ENCODE measurements at regions not wholly inside any gene's neighbourhood (a gene's known extent, or its start where the extent isn't known, plus 50 kb on each side); places are given as distances from the start of the nearest gene placed in this dataset.

GRCh38 chr14:71753126-71753830 is 179.0 kb upstream of the RGS6 start:
- Histone ChIP-seq H3K56ac (ENCODE audit: extremely low read depth, insufficient read depth, low read length) (no peak overlapping the region), H2BK15ac (ENCODE audit: low read depth, low read length) (0 out of 3 replicates have a peak overlapping the region, but pooled peaks have one; percentile 28), H3K9me1 (ENCODE audit: insufficient read depth, low read length) (no peaks in the 10 kb centered on the region; the same call in 1 of the 2 replicates), H3K4ac (ENCODE audit: low read depth, low read length) (peak overlapping the region; percentile 63), H2BK20ac (ENCODE audit: low read depth, low read length) (peak overlapping the region; percentile 55), H3K9me3 (ENCODE audit: control insufficient read depth, insufficient read depth, low read length) (peaks cover 8% of the 10 kb centered on the region), H2AK5ac (ENCODE audit: low read depth, low read length) (peak overlapping the region; percentile 54), H2AFZ (replicated peaks; ENCODE audit: low read length, poor library complexity) (peak overlapping the region; percentile 17), H3K79me1 (ENCODE audit: low read depth in 1 of 2, low read length in 2 of 2) (no peaks in the 10 kb centered on the region), H3K23ac (ENCODE audit: low read depth, low read length) (no peak overlapping the region), H4K20me1 (ENCODE audit: insufficient read depth, low read length) (no peaks in the 10 kb centered on the region), H3K4me3 (ENCODE audit: insufficient read depth, low read depth, low read length) (no peak overlapping the region; the same call in 1 of the 2 replicates), H3K4me1 (ENCODE audit: control insufficient read depth, insufficient read depth, low read length) (peaks cover 4% of the 10 kb centered on the region; the same call in 1 of the 2 replicates), H2AK9ac (replicated peaks; ENCODE audit: low read depth, low read length, poor library complexity) (peak overlapping the region; percentile 88), H3K4me2 (ENCODE audit: low read depth, low read length) (peak overlapping the region; percentile 43; the same call in 1 of the 2 replicates), H2BK120ac (ENCODE audit: low read depth, low read length) (peak overlapping the region; percentile 65), H4K91ac (ENCODE audit: insufficient read depth, low read depth, low read length) (peak overlapping the region; percentile 53), H3K27me3 (ENCODE audit: control insufficient read depth, insufficient read depth, low read length) (no peaks in the 10 kb centered on the region), H3K18ac (ENCODE audit: low read depth, low read length) (no peak overlapping the region; the same call in 1 of the 2 replicates), H3K36me3 (ENCODE audit: control insufficient read depth, insufficient read depth, low read length) (no peaks in the 10 kb centered on the region), H2BK5ac (ENCODE audit: low read depth, low read length, poor library complexity, severe bottlenecking) (no peak overlapping the region), H3K9ac (ENCODE audit: low read depth, low read length) (0 out of 2 replicates have a peak overlapping the region, but pooled peaks have one; percentile 11), H4K8ac (ENCODE audit: low read depth in 2 of 2, low read length in 2 of 2) (peak overlapping the region in 1 of 2 experiments; percentile 63; a peak in 1 of 4 replicates), H3K14ac (replicated peaks; ENCODE audit: low read depth, low read length) (peak overlapping the region; percentile 16; the same call in 1 of the 2 replicates), H4K5ac (ENCODE audit: low read depth, low read length) (no peak overlapping the region; the same call in 1 of the 2 replicates), H3K27ac (ENCODE audit: insufficient read depth, low read length) (no peak overlapping the region)
- dilution Hi-C loops (cut with HindIII; ENCODE audit: low sequenced_read_pairs, unreplicated experiment) (no loop called here), intact Hi-C loops (cut with micrococcal nuclease) (loop anchor here (1.0 to 10.0 kb wide), 7 partner anchors 32 to 938 kb away; no protein-coding TSS in a partner anchor), in situ Hi-C loops (cut with MboI; ENCODE audit: low sequenced_read_pairs) (loop anchor here (5.0 kb wide), 1 partner anchor 616 kb away; no protein-coding TSS in a partner anchor)
- 3% methylated on average over 5 of the region's 21 CpGs; no CpG with 5 or more reads in 1 of the 2 experiments for WGBS, 2 experiments (ENCODE audit: extremely low coverage in 2 of 2, insufficient read length in 1 of 2)
- ATAC-seq (ENCODE audit: low read depth) = peak; percentile 90
- ChIA-PET POLR2A (ENCODE audit: unreplicated experiment) (no interaction called here), CTCF (interaction anchor here (0.5 to 1.7 kb wide), 24 partner anchors 12 to 650 kb away, joined by 3 to 15 read pairs (median 3); no protein-coding TSS in a partner anchor)
- DNase-seq = peak; percentile 85
- BruUV-seq (replicated peaks) = no TSS peak
- TF ChIP-seq MAFK (IDR thresholded peaks at IDR 0.05; ENCODE audit: low read depth, low read length) (no peak), MAZ (IDR thresholded peaks at IDR 0.05; ENCODE audit: borderline replicate concordance, low read depth, low read length) (no peak), RFX5 (IDR thresholded peaks at IDR 0.05; ENCODE audit: low read depth, low read length) (no peak), CTCF (conservative IDR thresholded peaks at IDR 0.05; ENCODE audit: low read depth, low read length) (peak; percentile 97), SMC3 (IDR thresholded peaks at IDR 0.05; ENCODE audit: low read depth, low read length) (peak; percentile 99), CHD1 (IDR thresholded peaks at IDR 0.05; ENCODE audit: low read depth, low read length) (0 out of 2 replicates have a peak, but pooled peaks have one; percentile 56), POLR2A (IDR thresholded peaks at IDR 0.05; ENCODE audit: low read depth, low read length) (peak; percentile 64), RAD21 (IDR thresholded peaks at IDR 0.05; ENCODE audit: low read length) (peak; percentile 100), MXI1 (IDR thresholded peaks at IDR 0.05; ENCODE audit: borderline replicate concordance, low read depth, low read length) (no peak), ELK1 (IDR thresholded peaks at IDR 0.05; ENCODE audit: borderline replicate concordance, low read depth, low read length) (no peak), USF2 (IDR thresholded peaks at IDR 0.05; ENCODE audit: low read depth, low read length) (no peak), CEBPB (IDR thresholded peaks at IDR 0.05; ENCODE audit: low read depth, low read length) (no peak), BHLHE40 (IDR thresholded peaks at IDR 0.05; ENCODE audit: low read depth, low read length) (no peak), NFE2L2 (IDR thresholded peaks at IDR 0.05; ENCODE audit: low read depth, low read length) (no peak)
